ENCODE measurements at regions not wholly inside any gene's neighbourhood (a gene's known extent, or its start where the extent isn't known, plus 50 kb on each side); places are given as distances from the start of the nearest gene placed in this dataset.
A peak's percentile ranks its signal among the peaks of the same experiment; 100 is the strongest.

DNA sequence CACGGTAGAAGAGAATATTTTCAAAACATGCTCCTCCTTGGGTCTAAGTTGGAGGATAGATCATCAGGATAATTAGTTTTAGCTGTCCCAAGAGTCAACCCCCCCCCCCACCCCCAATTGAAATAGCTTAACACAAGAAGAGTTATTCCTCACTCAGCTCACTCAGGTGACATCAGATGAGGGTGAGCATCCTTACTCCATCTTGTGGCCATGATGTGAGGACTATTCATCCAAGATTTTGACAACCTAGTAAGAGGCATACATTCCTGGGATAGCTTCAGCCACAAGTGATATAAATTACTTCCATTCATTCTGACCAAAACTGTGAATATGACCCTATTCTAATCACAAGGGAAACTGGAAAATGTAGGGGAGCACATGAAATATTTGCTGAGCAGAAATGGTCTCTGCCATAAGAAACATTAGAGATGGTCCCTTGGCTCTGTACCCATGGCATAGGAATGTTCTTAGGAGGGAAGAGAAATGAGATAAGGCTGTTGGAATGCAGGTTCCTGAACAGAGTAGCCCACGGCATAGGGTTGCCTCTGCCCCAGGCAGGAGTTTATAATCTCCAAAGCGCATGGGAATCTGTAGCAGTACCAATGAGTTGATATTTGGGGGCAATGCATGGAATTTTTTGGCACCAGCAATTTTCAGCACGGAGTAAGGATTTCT is 257.2 kb downstream of the CYRIA start:
- DNase-seq, result no peak

DNA sequence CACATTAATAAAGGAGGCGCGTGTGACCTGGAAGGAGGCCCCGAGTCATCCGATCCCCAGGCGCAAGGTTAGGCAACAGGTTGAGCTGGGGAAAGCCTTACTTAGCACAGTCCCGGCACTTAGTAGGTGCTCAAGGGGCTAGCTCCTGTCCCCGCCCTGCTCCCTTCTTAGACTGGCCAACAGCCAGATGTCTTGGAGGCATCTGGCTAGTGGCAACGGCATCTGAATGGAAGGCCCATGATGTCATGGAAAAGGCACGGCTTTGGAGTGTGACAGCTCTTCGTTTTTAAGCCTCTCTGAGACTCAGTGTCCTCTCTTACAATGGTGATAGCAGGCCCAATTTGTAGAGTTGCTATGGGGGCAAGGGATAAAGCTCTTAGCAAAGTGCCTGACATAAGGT is 258.3 kb downstream of the CYRIA start:
- no peak for DNase-seq

DNA sequence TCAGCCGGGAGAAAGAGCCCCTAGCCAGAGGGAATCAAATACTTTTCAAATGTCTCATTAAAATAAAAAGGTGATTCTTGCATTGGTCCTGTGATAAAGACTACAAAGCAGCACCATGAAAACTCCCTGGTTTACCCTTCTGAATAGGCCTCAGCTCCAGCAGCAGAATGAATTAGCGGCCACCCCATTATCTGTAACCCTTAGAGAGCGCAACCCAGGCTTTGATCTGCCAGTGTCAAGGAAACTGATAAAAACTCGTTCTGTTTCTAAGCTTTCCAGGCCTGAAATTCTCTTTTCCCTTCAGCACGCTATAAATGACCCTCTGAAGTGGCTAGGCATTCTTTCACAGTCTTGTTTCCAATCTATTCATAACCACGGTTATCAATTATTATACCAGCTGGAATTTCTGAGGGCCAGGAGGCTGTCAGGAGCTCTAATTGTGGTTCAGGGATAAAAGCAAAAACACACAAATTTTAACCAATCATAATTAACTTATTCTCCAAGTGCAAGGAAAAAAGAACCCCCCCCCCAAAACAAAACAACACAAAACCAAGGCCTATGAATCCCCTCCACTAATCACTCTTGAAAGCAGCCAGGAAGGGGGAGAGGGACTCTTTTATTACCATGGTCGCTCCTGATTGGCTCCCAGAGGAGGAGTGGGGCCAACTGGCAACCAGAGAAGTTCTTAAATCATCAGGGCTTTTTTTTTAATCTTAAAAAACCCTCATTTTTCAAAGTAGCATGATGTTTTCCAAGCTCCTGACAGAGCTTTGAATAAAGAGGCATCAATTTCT is 258.9 kb downstream of the CYRIA start:
- DNase-seq, result no peak

DNA sequence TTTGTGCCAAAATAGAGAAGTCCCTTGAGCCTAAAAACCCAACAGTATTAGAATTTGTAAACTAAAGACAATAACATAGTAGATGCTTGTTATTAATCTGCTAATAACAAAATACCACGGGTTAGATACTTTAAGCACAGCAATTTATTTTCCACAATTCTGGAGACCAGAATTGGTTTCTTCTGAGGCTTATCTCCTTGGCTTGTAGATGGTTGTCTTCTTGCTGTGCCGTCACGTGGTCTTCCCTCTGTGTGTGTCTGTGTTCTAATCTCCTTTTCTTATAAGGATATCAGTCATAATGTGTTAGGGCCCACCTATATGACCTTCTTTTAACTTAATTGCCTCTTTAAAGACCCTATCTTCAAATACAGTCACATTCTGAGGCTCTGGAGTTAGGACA is 260.1 kb downstream of the CYRIA start:
- no peak for DNase-seq

DNA sequence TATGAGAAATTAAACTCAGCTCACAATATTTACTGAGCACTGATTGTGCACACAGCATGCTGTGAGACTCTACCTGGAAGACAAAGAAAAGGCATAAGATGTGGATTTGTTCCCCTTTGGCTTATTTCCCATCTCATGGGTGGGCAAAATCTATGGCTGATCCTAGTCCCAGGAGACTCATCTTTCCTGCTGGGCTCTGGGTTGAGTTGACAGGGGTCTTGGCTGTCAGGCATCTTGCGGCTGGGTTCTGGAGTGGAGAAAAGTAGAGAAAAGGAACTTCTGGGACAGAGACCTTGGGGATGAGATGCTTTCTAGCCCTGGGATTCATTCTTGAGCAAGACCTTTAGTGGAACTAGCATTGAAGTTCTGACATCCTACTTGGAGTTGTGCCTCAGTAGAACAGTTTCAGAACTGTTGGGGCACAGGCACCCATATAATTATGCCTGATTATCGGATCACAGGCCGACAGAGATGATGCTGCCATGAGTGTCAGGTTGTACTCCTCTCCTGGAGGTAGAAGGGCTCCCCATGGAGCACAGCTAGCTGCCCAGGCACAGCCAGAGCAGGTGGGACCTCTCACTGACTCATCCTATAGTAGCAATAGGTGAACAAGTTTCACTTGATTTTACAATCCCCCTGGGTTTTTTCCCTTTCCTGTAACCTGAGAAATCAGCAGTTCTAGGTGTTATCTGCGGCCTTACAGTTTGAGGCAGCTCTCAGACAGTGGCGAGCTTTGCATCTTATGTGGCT is 260.9 kb downstream of the CYRIA start:
- DNase-seq, result peak in 1 of 3 experiments; percentile 25

DNA sequence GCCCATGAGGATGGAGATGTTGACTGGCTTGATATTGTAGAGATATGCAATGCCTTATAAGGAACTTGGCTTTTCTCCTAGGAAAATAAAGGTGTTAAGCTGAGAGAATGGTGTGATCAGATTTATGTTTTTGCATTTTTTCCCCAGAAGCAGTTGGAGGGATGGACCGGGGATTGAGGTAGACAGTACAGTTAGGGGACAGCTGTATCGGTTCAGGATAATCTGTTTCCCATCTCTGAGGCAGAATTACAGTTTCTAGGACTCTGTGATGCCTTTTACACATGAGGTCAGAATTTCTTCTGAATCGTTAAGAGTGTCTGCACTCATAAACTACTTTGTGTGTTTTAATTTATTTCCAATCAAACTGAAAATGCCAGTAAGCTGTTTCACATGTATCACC is 261.5 kb downstream of the CYRIA start:
- DNase-seq, result no peak

DNA sequence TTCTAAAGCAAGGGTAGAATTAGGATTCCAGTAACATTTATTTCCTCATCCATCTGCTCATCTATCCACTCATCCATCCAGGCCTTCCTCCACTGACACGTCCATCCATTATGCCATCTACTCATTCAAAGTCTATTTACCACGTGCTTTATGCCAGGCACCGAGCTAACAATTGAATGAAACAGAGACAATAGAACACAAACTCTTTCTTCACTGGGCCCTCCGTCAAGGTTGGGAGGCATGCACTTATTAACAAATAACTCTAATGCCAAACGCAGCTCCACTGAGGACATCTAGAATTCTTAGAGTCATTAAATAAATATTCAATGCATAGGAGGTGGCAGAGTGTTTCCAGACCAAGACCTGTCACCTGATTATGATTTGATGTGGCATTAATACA is 262.7 kb downstream of the CYRIA start:
- no peak for DNase-seq

DNA sequence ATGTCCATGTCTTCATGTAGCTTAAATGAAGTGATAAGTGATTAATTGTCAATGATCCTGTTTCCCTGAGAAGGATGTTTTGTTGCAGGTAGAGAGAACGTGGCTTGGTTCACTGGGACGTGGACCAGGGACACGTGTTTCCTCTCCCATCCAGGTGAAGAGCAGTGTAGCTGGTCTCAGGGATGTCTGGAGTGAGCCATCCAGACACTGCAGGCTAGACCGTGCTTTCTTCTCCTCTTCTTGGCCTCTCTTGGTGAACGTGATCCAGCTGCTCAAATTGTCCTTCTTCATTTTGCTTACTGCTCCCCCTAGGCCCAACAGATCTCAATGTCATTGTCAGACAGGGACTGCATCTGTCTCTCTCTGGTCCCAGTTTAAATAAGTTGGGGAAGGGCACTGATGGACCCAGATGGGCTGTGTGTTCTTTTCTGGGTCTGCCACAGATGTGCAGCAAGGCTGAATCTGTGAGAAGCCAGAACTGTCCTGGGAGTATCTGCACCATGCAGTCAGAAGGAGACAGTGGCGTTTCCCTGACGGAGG is 263.8 kb downstream of the CYRIA start:
- no peak for DNase-seq

DNA sequence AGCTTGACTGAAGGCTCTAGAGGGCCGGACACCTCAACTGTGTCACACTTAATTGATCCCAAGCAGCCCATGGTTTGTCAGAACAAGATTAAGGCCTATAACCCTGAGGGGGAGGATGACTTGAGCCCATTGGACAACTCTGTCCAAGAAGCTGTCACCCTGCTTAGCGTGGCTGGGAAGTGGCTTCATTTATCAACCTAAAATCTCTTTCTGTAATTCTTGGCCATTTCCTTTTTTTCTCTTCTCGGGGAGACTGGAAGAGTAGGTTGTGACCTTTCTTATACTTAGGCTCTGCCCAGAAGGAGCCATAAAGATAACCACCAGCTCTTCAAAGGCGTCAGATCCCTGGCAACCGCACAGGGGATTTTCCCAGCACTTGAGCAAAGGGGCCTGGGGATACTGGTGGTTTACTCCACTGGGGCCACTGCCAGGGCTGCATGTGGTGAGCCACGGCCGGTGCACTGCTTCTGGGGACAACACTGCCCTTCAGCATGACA is 265.5 kb downstream of the CYRIA start:
- no peak for DNase-seq

DNA sequence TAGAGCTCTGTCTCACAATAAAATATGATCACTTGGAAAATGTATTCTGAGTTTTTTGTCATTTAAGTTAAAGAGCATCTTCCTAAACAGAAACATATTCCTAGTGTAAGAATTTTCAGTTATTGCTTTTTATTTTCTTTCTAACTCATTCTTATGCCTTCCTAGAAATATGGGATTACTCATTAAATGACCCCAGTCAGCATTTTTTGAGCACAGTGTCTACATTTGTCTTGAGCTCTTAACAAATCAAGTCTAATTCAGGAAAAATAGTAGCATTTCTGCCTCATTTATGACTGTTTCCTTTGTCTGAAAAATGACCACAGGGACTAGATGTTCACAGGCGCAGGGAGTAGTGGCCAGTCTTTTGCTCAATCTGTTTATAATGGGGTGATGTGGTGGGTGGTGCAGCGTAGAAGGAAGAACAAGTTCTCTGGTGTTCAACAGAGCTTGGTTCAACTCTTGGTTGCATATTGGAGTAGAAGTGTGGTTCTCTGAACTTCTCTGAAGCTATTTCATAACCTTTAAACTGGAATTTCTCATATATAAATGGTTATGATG is 267.1 kb downstream of the CYRIA start:
- no peak for DNase-seq

DNA sequence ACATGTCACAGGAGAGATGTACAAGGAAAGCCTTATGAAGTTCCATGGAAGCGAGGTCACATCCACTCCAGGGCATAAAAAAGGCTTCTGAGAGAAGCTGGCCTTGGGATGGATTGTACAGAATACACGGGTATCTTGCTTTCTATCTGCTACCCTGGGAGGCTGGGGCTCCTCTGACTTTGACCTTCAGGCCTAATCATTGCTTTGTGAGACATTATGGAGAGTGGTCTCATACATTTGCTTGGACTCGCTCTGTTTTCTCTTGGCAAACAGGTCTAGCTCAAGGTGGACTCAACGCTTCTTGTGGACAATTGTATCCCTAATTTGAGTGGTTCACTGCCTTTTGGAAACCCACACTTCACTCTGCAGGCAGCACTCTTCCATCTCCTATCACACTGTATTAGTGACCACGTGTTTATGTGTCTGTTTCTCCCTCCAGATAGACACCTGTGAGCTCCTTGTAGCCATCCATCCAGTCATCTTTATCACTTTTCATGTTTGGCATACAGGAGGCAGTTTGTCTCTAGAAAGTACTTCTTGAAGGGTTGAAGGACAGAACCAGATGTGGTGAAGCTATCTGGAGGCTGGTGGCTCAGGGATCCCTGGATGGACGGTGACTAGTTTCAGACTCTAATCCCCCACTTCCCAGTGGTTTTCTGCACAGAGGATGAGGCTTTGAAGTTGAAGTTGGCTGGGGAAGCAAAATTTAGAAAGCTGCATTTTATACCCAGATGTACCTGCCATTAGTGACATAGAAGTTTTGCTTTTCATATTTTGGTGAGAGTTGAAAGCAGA is 267.8 kb downstream of the CYRIA start:
- no peak for DNase-seq

DNA sequence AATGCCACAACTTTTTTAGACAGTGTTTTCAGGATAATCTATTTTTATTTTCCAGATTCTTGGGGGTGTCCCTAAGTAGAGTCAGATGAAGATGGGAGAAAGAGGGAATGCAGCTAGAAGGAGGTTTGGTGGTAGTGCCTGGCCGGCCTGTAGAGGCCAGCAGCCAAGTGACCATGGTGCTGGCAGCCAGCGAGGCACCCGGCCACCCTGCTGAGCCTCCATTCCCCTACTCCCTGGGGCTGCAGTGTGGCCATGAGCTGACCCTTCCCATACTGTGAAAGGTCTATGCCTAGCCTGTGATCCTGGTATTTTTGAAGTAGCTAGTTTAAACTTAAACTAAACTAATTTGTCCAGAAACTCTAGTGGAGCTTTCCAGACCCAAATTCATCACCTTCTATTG is 268.6 kb downstream of the CYRIA start:
- no peak for DNase-seq

DNA sequence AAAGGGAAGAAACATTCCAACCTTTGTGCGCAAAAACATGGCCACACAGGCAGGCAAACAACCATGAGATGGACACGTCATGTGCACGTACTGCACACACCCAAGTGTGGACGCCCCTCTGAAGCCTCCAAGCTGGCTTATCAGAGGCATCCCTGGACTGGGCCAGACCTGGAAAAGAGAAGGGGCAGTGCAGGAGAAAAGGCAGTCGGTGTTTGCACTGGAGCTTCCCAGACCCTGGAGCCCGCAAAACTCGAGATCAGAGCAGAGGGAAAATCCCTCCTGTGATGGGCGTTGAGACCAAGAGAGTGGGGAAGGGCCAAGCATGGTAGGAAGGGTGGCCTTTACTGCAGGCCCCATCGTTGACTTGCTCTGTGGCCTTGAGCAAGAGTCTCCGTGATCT is 269.5 kb downstream of the CYRIA start:
- DNase-seq, result no peak

DNA sequence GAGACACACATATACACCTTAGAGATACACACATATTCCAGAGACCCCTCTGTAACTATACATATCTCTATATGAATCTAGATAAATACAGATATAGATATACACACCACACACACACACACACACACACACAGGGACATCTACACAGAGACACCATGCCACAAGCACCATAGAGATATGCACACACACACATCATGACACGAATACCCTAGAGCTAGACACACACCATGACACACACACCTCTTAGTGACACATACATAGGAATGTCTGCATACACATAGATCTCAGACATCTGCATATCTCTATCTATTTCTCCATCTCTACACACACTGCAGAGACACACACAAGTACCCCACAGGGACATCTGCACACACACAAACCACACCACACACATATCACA is 270.0 kb downstream of the CYRIA start:
- no peak for DNase-seq

DNA sequence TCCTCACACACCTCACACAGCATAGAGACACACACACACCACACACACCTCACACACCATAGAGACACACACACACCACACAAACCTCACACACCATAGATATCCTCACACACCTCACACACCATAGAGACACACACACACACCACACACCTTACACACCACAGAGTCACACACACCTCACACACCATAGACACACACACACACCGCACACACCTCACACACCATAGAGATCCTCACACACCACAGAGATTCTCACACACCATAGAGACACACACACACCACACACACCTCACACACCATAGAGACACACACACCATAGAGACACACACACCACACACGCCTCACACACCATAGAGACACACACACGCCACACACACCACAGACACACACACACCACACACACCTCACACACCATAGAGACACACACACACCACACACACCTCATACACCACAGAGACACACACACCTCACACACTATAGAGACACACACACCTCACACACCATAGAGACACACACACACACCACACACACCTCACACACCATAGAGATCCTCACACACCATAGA is 270.6 kb downstream of the CYRIA start:
- no peak for DNase-seq

DNA sequence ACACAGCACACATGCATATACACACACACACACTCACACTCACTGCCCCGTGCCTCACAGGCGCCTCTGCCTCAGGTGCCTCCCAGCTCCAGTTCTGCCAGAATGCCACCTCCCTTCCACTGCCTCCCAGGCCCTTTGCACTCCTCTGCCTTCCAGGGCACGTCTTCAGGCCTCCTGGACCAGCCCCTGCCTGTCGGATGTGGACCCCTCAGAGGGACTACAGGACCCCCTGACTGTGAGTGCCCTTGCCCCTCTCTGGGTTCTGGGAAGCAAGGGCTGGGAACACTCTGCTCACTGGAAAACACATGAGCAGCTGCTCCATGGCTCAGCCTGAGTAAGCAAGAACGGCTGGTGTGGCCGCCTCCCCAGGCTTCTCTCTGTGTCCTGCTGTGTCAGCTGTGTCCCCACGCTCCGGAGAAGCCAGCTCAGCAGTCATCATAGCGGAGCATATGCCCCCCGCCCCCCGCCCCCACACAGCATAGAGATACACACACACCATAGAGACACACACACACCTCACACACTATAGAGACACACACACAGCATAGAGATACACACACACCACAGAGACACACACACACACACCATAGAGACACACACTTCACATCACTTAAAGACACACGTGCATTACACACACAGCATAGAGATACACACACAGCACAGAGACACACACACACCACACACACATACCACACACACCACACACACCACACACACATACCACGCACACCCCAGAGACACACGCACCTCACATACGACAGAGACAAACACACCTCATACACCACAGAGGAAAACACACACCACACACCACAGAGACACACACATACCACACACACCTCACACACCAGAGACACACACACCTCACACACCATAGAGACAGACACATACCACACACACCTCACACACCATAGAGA is 271.3 kb downstream of the CYRIA start:
- DNase-seq, result peak in 2 of 3 experiments; percentile 13 to 24

DNA sequence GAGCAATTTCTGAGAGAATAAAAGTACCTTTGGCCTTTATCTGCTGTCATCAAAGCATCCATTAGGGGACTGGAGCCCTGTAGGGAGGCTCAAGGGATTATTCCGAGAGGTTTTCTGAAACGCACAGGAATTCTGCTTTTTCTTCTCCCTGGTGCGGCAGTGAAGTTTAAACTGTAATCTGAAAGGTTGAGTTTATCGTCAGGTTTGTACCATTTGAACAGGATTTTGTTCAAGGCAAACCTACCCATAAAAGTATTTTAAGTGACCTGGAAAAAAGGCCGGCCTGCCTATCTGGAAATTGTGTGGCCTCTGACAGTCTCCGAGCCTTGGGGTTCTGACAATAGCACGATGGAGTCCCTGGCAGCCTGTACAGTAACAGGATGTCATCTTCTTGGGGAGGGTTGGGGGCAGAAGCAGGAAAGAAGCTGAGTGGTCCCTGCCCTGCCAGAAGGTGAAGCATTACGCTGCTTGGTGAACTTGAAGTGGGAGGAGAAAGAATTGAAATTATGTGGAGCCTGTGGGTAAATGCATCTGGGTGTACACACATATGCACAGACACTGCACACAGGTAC is 272.0 kb downstream of the CYRIA start:
- DNase-seq, result no peak

DNA sequence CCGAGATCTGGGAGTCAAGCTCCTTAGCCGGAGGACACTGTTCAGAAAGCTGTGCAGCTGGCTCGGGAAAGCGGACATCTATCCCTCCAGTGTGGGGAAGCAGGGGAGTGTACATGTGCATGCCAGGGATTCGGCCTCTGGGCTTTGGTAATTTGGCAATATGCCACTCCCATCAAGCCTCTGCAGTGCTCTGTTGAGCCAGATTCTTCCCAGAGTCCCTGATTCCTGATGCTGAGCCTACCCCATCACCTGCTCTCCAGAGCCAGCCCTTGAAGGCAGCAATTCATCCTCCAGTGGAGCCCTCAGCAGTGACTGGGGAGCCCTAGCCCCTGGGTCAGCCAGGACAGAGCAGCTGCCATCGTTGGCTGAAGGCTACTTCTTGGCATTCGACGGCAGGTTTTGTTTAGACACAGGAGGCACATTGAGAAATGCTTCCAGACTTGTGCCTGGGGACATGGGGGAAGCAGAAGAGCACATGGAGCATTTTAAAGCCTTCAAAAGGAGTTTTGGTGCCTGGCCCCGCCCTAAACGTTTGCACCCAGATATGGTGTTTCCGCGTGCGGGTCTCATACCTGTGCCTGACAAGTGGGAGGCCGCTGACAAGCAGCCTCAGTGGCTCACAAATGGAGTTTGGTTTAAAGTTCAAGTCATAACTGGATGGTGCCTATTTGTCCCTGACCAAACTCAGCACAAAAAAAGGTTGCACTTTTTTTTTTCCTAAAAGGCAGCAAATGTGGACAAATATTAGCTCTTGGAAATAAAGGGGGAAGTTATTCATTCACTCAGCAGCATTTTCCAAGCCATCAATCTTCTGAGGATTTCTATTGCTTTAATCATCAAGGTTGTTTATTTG is 272.8 kb downstream of the CYRIA start:
- DNase-seq, result no peak

DNA sequence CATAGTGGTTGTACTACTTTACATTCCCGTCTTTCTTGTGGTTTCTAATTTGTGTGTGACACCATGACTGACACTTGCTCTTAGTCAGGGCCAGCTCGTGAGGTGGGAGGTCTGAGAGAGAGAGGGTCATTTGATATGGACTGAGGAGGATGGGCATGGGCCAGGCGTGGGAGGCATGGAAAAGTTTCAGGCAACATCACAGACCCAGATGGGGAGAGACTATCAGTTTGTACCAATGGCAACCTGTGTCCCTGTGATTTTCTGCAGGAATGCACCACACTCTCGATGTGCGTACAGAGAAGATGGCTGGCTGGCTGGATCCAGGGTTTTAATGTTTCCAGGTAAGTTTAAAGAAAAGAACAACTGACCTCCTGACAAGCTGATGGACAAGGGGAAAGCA is 273.6 kb downstream of the CYRIA start:
- no peak for DNase-seq

All from NCI-H1417 (cell line).